A549 (cell line): ENCODE measurements at regions not wholly inside any gene's neighbourhood (a gene's known extent, or its start where the extent isn't known, plus 50 kb on each side); places are given as distances from the start of the nearest gene placed in this dataset.
A peak's percentile ranks its signal among the peaks of the same experiment; 100 is the strongest.

Experiments used
- ATAC-seq, 2 experiments: fragments of 200-7000 bp in 1 of 2; fragments of >200 bp in 1 of 2; cut with Nextera tagmentation in 1 of 2; cut with Tn5 transposase in 1 of 2; 3 replicates each; pipeline versions ENCODE4 v1.8.0 to v1.9.1; 2018 to 2020; ENCODE audit warnings: mild to moderate bottlenecking in 1 of 2, moderate library complexity in 1 of 2
- CTCF ChIA-PET: fragments of 300-600 bp; sonication (Branson Sonifier 250); formaldehyde crosslinking; extraction: SDS; loops from one replicate; lab custom pipeline; 2021; ENCODE audit warnings: antibody characterized with exemption, inconsistent platforms; lab: Yijun Ruan, JAX
- POLR2A ChIA-PET: fragments of 350-600 bp; formaldehyde crosslinking; extraction: SDS; loops from one replicate; lab custom pipeline; 2021; ENCODE audit warnings: antibody characterized with exemption, inconsistent platforms; lab: Yijun Ruan, JAX
- DNase-seq, 2 experiments: peaks; one replicate each; pipeline versions ENCODE4 v3.0.0 to v3.0.0-alpha.2; 2011 to 2016; ENCODE audit warnings: low read depth in 1 of 2, low spot score in 1 of 2
- FAIRE-seq: peaks from 2 replicates; lab custom pipeline; 2011; peaks lifted over from hg19 to GRCh38; lab: Jason Lieb, UNC
- H3K27ac ChIP-seq, 2 experiments: fragments of >200 bp; sonication (Bioruptor Twin); formaldehyde crosslinking; 3 replicates each; pipeline ENCODE4 v1.5.1; 2016 to 2017
- H3K4me1 ChIP-seq: fragments of >200 bp; sonication (Bioruptor Twin); formaldehyde crosslinking; 3 replicates; pipeline ENCODE4 v1.6.1; 2016
- H3K4me2 ChIP-seq: fragments of >200 bp; sonication (Bioruptor Twin); formaldehyde crosslinking; 3 replicates; pipeline ENCODE4 v1.6.1; 2016
- H3K4me3 ChIP-seq: fragments of >200 bp; sonication (Bioruptor Twin); formaldehyde crosslinking; 3 replicates; pipeline ENCODE4 v1.5.1; 2016
- H3K9me3 ChIP-seq: fragments of >200 bp; sonication (Bioruptor Twin); formaldehyde crosslinking; 3 replicates; pipeline ENCODE4 v1.6.1; 2016
- CBX8 ChIP-seq: fragments of 200-600 bp; sonication (generic); IDR thresholded peaks from 2 replicates; pipeline ENCODE4 v1.6.1; 2016
- CHD2 ChIP-seq: fragments of 150-350 bp; IDR thresholded peaks from 2 replicates; pipeline ENCODE4 v1.6.1; 2014; ENCODE audit warnings: low read length; ENCODE audit not compliant: partially characterized antibody
- CHD4 ChIP-seq: fragments of 200-600 bp; sonication (generic); IDR thresholded peaks from 2 replicates; pipeline ENCODE4 v1.6.1; 2016; ENCODE audit warnings: antibody characterized with exemption, mild to moderate bottlenecking, borderline replicate concordance
- E2F6 ChIP-seq: IDR thresholded peaks from 2 replicates; pipeline ENCODE4 v1.6.1; 2012; ENCODE audit warnings: low read depth, borderline replicate concordance
- EHF ChIP-seq: fragments of 250-450 bp; sonication (Bioruptor Pico); IDR thresholded peaks from 2 replicates; pipeline ENCODE4 v1.5.0; 2020; ENCODE audit warnings: mild to moderate bottlenecking
- ESRRA ChIP-seq: fragments of 150-350 bp; IDR thresholded peaks from 2 replicates; pipeline ENCODE4 v1.6.1; 2014; ENCODE audit warnings: mild to moderate bottlenecking, low read length, borderline replicate concordance
- HES2 ChIP-seq: fragments of >200 bp; sonication (Bioruptor Twin); formaldehyde crosslinking; IDR thresholded peaks from 2 replicates; pipeline ENCODE4 v1.6.1; 2016
- HMGXB4 ChIP-seq: fragments of 250-450 bp; sonication (Bioruptor Pico); IDR thresholded peaks from 2 replicates; pipeline ENCODE4 v1.5.0; 2021; ENCODE audit warnings: mild to moderate bottlenecking, moderate library complexity, borderline replicate concordance
- HOXB13 ChIP-seq: fragments of 250-450 bp; sonication (Bioruptor Pico); IDR thresholded peaks from 2 replicates; pipeline ENCODE4 v1.5.0; 2020; ENCODE audit warnings: low read depth, mild to moderate bottlenecking, moderate library complexity
- JUN ChIP-seq, 2 experiments: fragments of >200 bp; sonication (Bioruptor Twin); formaldehyde crosslinking; IDR thresholded peaks; 2 replicates in 1 of 2; 3 replicates in 1 of 2; pipeline ENCODE4 v1.6.1; 2016 to 2017
- MAX ChIP-seq: IDR thresholded peaks from 2 replicates; pipeline ENCODE4 v1.6.1; 2012
- NFE2L2 ChIP-seq: fragments of 150-350 bp; conservative IDR thresholded peaks from 2 replicates; pipeline ENCODE4 v1.6.1; 2014; ENCODE audit warnings: low read length
- PHF8 ChIP-seq: fragments of 200-600 bp; sonication (generic); IDR thresholded peaks from 2 replicates; pipeline ENCODE4 v1.6.1; 2016; ENCODE audit warnings: low read depth, mild to moderate bottlenecking, antibody characterized with exemption, moderate library complexity, borderline replicate concordance
- POLR2A ChIP-seq: IDR thresholded peaks from 2 replicates; pipeline ENCODE4 v1.6.1; 2012; ENCODE audit warnings: mild to moderate bottlenecking, low read length
- RCOR1 ChIP-seq: fragments of 150-350 bp; IDR thresholded peaks from 2 replicates; pipeline ENCODE4 v1.6.1; 2014; ENCODE audit warnings: antibody characterized with exemption, low read length, low read depth
- RNF2 ChIP-seq: fragments of 200-600 bp; sonication (generic); IDR thresholded peaks from 2 replicates; pipeline ENCODE4 v1.6.1; 2016; ENCODE audit warnings: low read depth, mild to moderate bottlenecking, antibody characterized with exemption, moderate library complexity, borderline replicate concordance
- TFCP2L1 ChIP-seq: fragments of 250-450 bp; sonication (Bioruptor Pico); IDR thresholded peaks from 2 replicates; pipeline ENCODE4 v1.5.0; 2021; ENCODE audit warnings: mild to moderate bottlenecking
- ZNF302 ChIP-seq: fragments of 250-450 bp; sonication (Bioruptor Pico); IDR thresholded peaks from 2 replicates; pipeline ENCODE4 v1.9.0; 2021; ENCODE audit warnings: inconsistent platforms, mild to moderate bottlenecking, moderate library complexity
- WGBS: methylation state at CpG from one replicate; pipeline ENCODE4 v1.1.6; 2017; ENCODE audit errors: missing lambda C conversion rate; 5-methylcytosine and 5-hydroxymethylcytosine counted together

GRCh38 chr1:47506053-47506452 is 68.2 kb downstream of the FOXD2 start:
- WGBS = 80% methylated on average over 2 of the region's 2 CpGs
- Histone ChIP-seq H3K4me2 (no peak overlapping the region), H3K27ac (no peak overlapping the region), H3K4me1 (no peaks in the 10 kb centered on the region), H3K9me3 (no peaks in the 10 kb centered on the region), H3K4me3 (no peak overlapping the region)
- ATAC-seq (no peak), FAIRE-seq (no peak), DNase-seq (no peak)
- ChIA-PET POLR2A (no interaction called here), CTCF (interaction anchor here (0.8 to 2.0 kb wide), 4 partner anchors 44 to 204 kb away, joined by 3 to 8 read pairs (median 5); partner anchors contain the start of gene FOXD2)
- TF ChIP-seq JUN (IDR thresholded peaks at IDR 0.05) = no peak
- no peak for TF ChIP-seq POLR2A
- TF ChIP-seq CHD4 = no peak
- no peak for TF ChIP-seq EHF (CRISPR knock-in tag)
- no peak for TF ChIP-seq NFE2L2
- TF ChIP-seq ZNF302 (CRISPR knock-in tag) = no peak
- no peak for TF ChIP-seq CBX8
- no peak for TF ChIP-seq HES2
- TF ChIP-seq TFCP2L1 = no peak
- TF ChIP-seq CHD2 = no peak

GRCh38 chr1:47507144-47507543 is 69.3 kb downstream of the FOXD2 start:
- POLR2A ChIA-PET = no interaction called here
- no peak for DNase-seq
- CTCF ChIA-PET = interaction anchor here (1.1 to 2.0 kb wide), 3 partner anchors 39 to 203 kb away, joined by 3 to 8 read pairs (median 3); partner anchors contain the start of gene FOXD2
- Histone ChIP-seq H3K4me3 (no peak overlapping the region), H3K9me3 (no peaks in the 10 kb centered on the region), H3K4me2 (no peak overlapping the region), H3K4me1 (no peaks in the 10 kb centered on the region), H3K27ac (no peak overlapping the region)
- WGBS = 59% methylated on average over 3 of the region's 3 CpGs
- no peak for TF ChIP-seq ESRRA
- no peak for TF ChIP-seq HOXB13
- no peak for TF ChIP-seq EHF (CRISPR knock-in tag)
- no peak for TF ChIP-seq HMGXB4 (CRISPR knock-in tag)
- TF ChIP-seq PHF8 = no peak
- FAIRE-seq = no peak
- ATAC-seq = no peak

GRCh38 chr1:47507881-47508701 is 70.2 kb downstream of the FOXD2 start:
- Histone ChIP-seq H3K4me3 (peak overlapping the region; percentile 55), H3K4me1 (no peaks in the 10 kb centered on the region), H3K4me2 (peak overlapping the region; percentile 85), H3K9me3 (no peaks in the 10 kb centered on the region), H3K27ac (peak overlapping the region; percentile 48 to 89; a peak in 5 of 6 replicates)
- DNase-seq (peak in 1 of 2 experiments; percentile 11), FAIRE-seq (no peak), ATAC-seq (peak; percentile 62 to 75)
- CTCF ChIA-PET = interaction anchor here (0.8 to 1.4 kb wide), 4 partner anchors 21 to 202 kb away, joined by 3 to 5 read pairs (median 4); partner anchors contain the start of gene FOXD2
- no peak for TF ChIP-seq RCOR1
- TF ChIP-seq HMGXB4 (CRISPR knock-in tag) = no peak
- 0 out of 2 replicates have a peak, but pooled peaks have one; percentile 19 for TF ChIP-seq MAX
- no peak for TF ChIP-seq RNF2
- TF ChIP-seq E2F6 = peak; percentile 77
- WGBS = 4% methylated on average over 17 of the region's 77 CpGs
- POLR2A ChIA-PET = no interaction called here
